ENCODE measurements at regions not wholly inside any gene's neighbourhood (a gene's known extent, or its start where the extent isn't known, plus 50 kb on each side); places are given as distances from the start of the nearest gene placed in this dataset.

DNA sequence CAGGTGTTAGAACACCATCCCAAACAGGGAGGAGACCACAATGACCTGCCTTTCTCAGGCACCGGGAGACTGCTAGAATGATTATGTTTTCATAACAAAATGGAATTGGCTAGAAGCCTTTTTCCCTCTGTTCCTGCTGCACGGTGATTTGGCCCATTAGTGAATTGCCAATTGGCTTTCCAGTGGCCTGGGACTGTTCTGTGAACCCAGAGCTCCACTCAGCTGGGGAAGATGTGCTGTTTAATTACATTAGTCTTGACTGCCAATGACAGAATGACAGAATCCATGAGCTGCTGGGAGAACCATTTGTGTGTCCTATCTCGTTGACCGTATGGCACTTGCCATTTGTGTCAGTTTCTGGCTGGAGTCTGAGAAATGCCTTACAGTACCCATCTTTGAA is 242.9 kb downstream of the CDH11 start:
- H3K27ac ChIP-seq (ENCODE audit: low read length), result no peak overlapping the region
- no peaks in the 10 kb centered on the region for H3K79me2 ChIP-seq (ENCODE audit: low read length)
- H3K9ac ChIP-seq (ENCODE audit: low read length), result no peak overlapping the region
- no peak for DNase-seq
- TF ChIP-seq EZH2 (optimal IDR thresholded peaks at IDR 0.05; ENCODE audit: low read depth, low read length), result no peak
- TF ChIP-seq EZH2phosphoT487 (IDR thresholded peaks at IDR 0.05; ENCODE audit: low read length), result no peak
- TF ChIP-seq, protein P1, sequence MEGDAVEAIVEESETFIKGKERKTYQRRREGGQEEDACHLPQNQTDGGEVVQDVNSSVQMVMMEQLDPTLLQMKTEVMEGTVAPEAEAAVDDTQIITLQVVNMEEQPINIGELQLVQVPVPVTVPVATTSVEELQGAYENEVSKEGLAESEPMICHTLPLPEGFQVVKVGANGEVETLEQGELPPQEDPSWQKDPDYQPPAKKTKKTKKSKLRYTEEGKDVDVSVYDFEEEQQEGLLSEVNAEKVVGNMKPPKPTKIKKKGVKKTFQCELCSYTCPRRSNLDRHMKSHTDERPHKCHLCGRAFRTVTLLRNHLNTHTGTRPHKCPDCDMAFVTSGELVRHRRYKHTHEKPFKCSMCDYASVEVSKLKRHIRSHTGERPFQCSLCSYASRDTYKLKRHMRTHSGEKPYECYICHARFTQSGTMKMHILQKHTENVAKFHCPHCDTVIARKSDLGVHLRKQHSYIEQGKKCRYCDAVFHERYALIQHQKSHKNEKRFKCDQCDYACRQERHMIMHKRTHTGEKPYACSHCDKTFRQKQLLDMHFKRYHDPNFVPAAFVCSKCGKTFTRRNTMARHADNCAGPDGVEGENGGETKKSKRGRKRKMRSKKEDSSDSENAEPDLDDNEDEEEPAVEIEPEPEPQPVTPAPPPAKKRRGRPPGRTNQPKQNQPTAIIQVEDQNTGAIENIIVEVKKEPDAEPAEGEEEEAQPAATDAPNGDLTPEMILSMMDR (IDR thresholded peaks at IDR 0.05; ENCODE audit: low read length), result no peak
- H3K4me1 ChIP-seq (ENCODE audit: low read length), result no peaks in the 10 kb centered on the region
- no peaks in the 10 kb centered on the region for H3K36me3 ChIP-seq (replicated peaks; ENCODE audit: insufficient read depth, low read length)
- no peaks in the 10 kb centered on the region for H4K20me1 ChIP-seq (ENCODE audit: insufficient read depth, low read length)
- no peaks in the 10 kb centered on the region for H3F3A ChIP-seq (ENCODE audit: insufficient read depth, low read length)
- H3K9me2 ChIP-seq (replicated peaks; ENCODE audit: insufficient read depth, low read length), result no peaks in the 10 kb centered on the region
- H3K9me3 ChIP-seq (replicated peaks; ENCODE audit: insufficient read depth, low read length), result no peaks in the 10 kb centered on the region
- no peak overlapping the region for H3K4me3 ChIP-seq (ENCODE audit: low read length)
- no peak overlapping the region for H3K4me2 ChIP-seq (ENCODE audit: low read depth, low read length)
- H3K27me3 ChIP-seq (replicated peaks; ENCODE audit: insufficient read depth, low read length), result no peaks in the 10 kb centered on the region
- H2AFZ ChIP-seq (ENCODE audit: low read length), result no peak overlapping the region; the same call in 1 of the 2 replicates

DNA sequence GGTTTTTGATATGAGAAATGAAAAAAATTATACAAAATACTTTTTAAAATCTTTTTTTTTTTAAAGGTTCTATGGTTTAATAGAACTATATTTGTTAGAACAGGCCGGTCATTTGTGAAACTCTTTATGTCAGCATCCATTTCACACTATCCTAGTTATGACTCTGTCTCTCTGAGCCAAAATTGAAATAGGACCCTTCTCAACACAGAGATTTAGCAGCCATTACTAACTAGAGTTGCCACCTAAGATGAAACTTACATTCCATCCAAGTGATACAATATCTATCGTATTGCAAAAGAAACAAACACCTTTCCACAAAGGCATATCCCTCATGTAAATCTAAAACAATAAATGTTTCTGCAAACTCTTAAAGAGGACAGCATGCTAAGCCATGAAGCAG is 249.8 kb downstream of the CDH11 start:
- Histone ChIP-seq H3K27ac (ENCODE audit: low read length) (no peak overlapping the region), H3K36me3 (replicated peaks; ENCODE audit: insufficient read depth, low read length) (no peaks in the 10 kb centered on the region), H3K79me2 (ENCODE audit: low read length) (no peaks in the 10 kb centered on the region), H3K9me2 (replicated peaks; ENCODE audit: insufficient read depth, low read length) (no peaks in the 10 kb centered on the region), H4K20me1 (ENCODE audit: insufficient read depth, low read length) (no peaks in the 10 kb centered on the region), H3F3A (ENCODE audit: insufficient read depth, low read length) (no peaks in the 10 kb centered on the region), H3K9me3 (replicated peaks; ENCODE audit: insufficient read depth, low read length) (0 out of 2 replicates have a peak, but pooled peaks cover 3% of the 10 kb centered on the region), H3K4me3 (ENCODE audit: low read length) (no peak overlapping the region), H3K9ac (ENCODE audit: low read length) (no peak overlapping the region), H2AFZ (ENCODE audit: low read length) (no peak overlapping the region), H3K4me2 (ENCODE audit: low read depth, low read length) (no peak overlapping the region), H3K4me1 (ENCODE audit: low read length) (no peaks in the 10 kb centered on the region), H3K27me3 (replicated peaks; ENCODE audit: insufficient read depth, low read length) (no peaks in the 10 kb centered on the region)
- TF ChIP-seq, protein P1 (IDR thresholded peaks at IDR 0.05; ENCODE audit: low read length), result no peak
- TF ChIP-seq EZH2 (optimal IDR thresholded peaks at IDR 0.05; ENCODE audit: low read depth, low read length), result no peak
- TF ChIP-seq EZH2phosphoT487 (IDR thresholded peaks at IDR 0.05; ENCODE audit: low read length), result no peak
- DNase-seq, result no peak

DNA sequence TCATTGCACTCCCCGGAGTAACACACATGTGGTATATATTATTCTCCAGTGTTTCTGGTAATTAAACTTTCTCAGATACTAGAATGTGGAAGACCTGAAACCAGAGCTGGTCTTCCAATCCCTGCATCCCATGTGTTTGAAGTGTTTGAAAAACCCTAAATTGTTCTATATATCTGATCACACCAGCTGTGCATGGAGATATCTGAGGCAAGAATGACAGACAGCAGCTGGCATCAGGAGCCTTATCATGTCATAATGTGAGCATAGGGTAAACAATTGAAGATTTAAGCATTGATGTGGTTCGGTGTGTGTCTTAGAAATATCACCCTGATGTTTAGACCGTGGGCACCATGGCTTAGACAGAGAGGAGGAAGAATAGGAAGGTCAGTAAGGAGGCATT is 251.0 kb downstream of the CDH11 start:
- no peaks in the 10 kb centered on the region for H3K79me2 ChIP-seq (ENCODE audit: low read length)
- H3F3A ChIP-seq (ENCODE audit: insufficient read depth, low read length), result no peaks in the 10 kb centered on the region
- H3K27me3 ChIP-seq (replicated peaks; ENCODE audit: insufficient read depth, low read length), result no peaks in the 10 kb centered on the region
- H4K20me1 ChIP-seq (ENCODE audit: insufficient read depth, low read length), result no peaks in the 10 kb centered on the region
- 0 out of 2 replicates have a peak, but pooled peaks cover 3% of the 10 kb centered on the region for H3K9me3 ChIP-seq (replicated peaks; ENCODE audit: insufficient read depth, low read length)
- H3K4me2 ChIP-seq (ENCODE audit: low read depth, low read length), result no peak overlapping the region
- no peaks in the 10 kb centered on the region for H3K4me1 ChIP-seq (ENCODE audit: low read length)
- TF ChIP-seq EZH2 (optimal IDR thresholded peaks at IDR 0.05; ENCODE audit: low read depth, low read length) (no peak), EZH2phosphoT487 (IDR thresholded peaks at IDR 0.05; ENCODE audit: low read length) (no peak)
- TF ChIP-seq, protein P1 (IDR thresholded peaks at IDR 0.05; ENCODE audit: low read length), result no peak
- H3K27ac ChIP-seq (ENCODE audit: low read length), result no peak overlapping the region
- no peaks in the 10 kb centered on the region for H3K9me2 ChIP-seq (replicated peaks; ENCODE audit: insufficient read depth, low read length)
- no peak for DNase-seq
- no peak overlapping the region for H3K9ac ChIP-seq (ENCODE audit: low read length)
- H3K36me3 ChIP-seq (replicated peaks; ENCODE audit: insufficient read depth, low read length), result no peaks in the 10 kb centered on the region
- H2AFZ ChIP-seq (ENCODE audit: low read length), result no peak overlapping the region
- H3K4me3 ChIP-seq (ENCODE audit: low read length), result no peak overlapping the region
